ENCODE measurements at regions not wholly inside any gene's neighbourhood (a gene's known extent, or its start where the extent isn't known, plus 50 kb on each side); places are given as distances from the start of the nearest gene placed in this dataset.

- no TSS peak for BruUV-seq (replicated peaks)
- H3K27ac ChIP-seq (ENCODE audit: extremely low read length, insufficient read depth, low read length), result no peak overlapping the region
- H3K4me2 ChIP-seq (ENCODE audit: low read depth, low read length), result no peak overlapping the region
- in situ Hi-C loops (cut with HindIII; ENCODE audit: extremely low pct_ligation_motif_present, low pct_unique_long_range_greater_than_20kb), result no loop called here
- no peak overlapping the region for H3K9ac ChIP-seq (ENCODE audit: insufficient read depth, low read depth, low read length)
- no peaks in the 10 kb centered on the region for H3K4me1 ChIP-seq (ENCODE audit: insufficient read depth, low read length)
- no peaks in the 10 kb centered on the region; a peak in 1 of 5 replicates for H3K27me3 ChIP-seq (ENCODE audit: control insufficient read depth in 1 of 2, insufficient read depth in 2 of 2, low read length in 2 of 2)
- no peak for TF ChIP-seq SP2 (CRISPR knock-in tag; IDR thresholded peaks at IDR 0.05)
- ATAC-seq, result no peak
- no peak for DNase-seq (ENCODE audit: low spot score)
- no peak for FAIRE-seq
- no peak overlapping the region for H3K4me3 ChIP-seq (replicated peaks in 1 of 3; ENCODE audit: insufficient read depth in 1 of 3, low read depth in 2 of 3, low read length in 3 of 3)
- ChIA-PET POLR2A (no interaction called here), CTCF (ENCODE audit: low intra/inter-chr PET ratio, low total read pairs) (no interaction called here)
- no peaks in the 10 kb centered on the region for H3K36me3 ChIP-seq (replicated peaks in 1 of 2; ENCODE audit: control insufficient read depth in 1 of 2, insufficient read depth in 2 of 2, low read length in 2 of 2)
- H4K20me1 ChIP-seq (ENCODE audit: insufficient read depth, low read length), result no peaks in the 10 kb centered on the region
- no peaks in the 10 kb centered on the region for H3K79me2 ChIP-seq (ENCODE audit: insufficient read depth, low read length)
- H2AFZ ChIP-seq (ENCODE audit: low read length), result no peak overlapping the region
- H3K9me3 ChIP-seq (ENCODE audit: low read length), result no peaks in the 10 kb centered on the region
- intact Hi-C loops (cut with micrococcal nuclease; ENCODE audit: unreplicated experiment), result no loop called here
Observed at GRCh38 chr5:148928141-148928540, 101.7 kb downstream of the ADRB2 start.

GRCh38 chr5:148931453-148932057 is 105.1 kb downstream of the ADRB2 start:
- CTCF ChIA-PET (ENCODE audit: low intra/inter-chr PET ratio, low total read pairs), result no interaction called here
- H3K79me2 ChIP-seq (ENCODE audit: insufficient read depth, low read length), result no peaks in the 10 kb centered on the region
- no peak for TF ChIP-seq ARID2 (CRISPR knock-in tag; IDR thresholded peaks at IDR 0.05; ENCODE audit: borderline replicate concordance)
- TF ChIP-seq ZBTB3 (CRISPR knock-in tag; IDR thresholded peaks at IDR 0.05; ENCODE audit: borderline replicate concordance, low read depth), result no peak
- no peak for TF ChIP-seq ZNF503 (CRISPR knock-in tag; IDR thresholded peaks at IDR 0.05)
- TF ChIP-seq MTF1 (CRISPR knock-in tag; IDR thresholded peaks at IDR 0.05), result no peak
- TF ChIP-seq MTF2 (CRISPR knock-in tag; IDR thresholded peaks at IDR 0.05; ENCODE audit: borderline replicate concordance), result no peak
- TF ChIP-seq ZBTB34 (CRISPR knock-in tag; IDR thresholded peaks at IDR 0.05), result no peak
- no peak for TF ChIP-seq ZNF446 (CRISPR knock-in tag; IDR thresholded peaks at IDR 0.05)
- no peak for TF ChIP-seq ZSCAN20 (CRISPR knock-in tag; IDR thresholded peaks at IDR 0.05; ENCODE audit: borderline replicate concordance)
- TF ChIP-seq ZNF563 (CRISPR knock-in tag; IDR thresholded peaks at IDR 0.05), result no peak
- no peak for TF ChIP-seq MTA3 (CRISPR knock-in tag; IDR thresholded peaks at IDR 0.05)
- TF ChIP-seq HIVEP1 (CRISPR knock-in tag; IDR thresholded peaks at IDR 0.05), result no peak
- no peak for TF ChIP-seq HMG20B (CRISPR knock-in tag; conservative IDR thresholded peaks at IDR 0.05)
- TF ChIP-seq ZBTB37 (CRISPR knock-in tag; IDR thresholded peaks at IDR 0.05), result no peak

More at GRCh38 chr5:148931453-148932057, 105.1 kb downstream of the ADRB2 start:
- no peaks in the 10 kb centered on the region for H3K4me1 ChIP-seq (ENCODE audit: insufficient read depth, low read length)
- POLR2A ChIA-PET, result no interaction called here
- FAIRE-seq (no peak), DNase-seq (ENCODE audit: low spot score) (no peak), ATAC-seq (no peak)
- H3K4me2 ChIP-seq (ENCODE audit: low read depth, low read length), result no peak overlapping the region
- no peak overlapping the region for H2AFZ ChIP-seq (ENCODE audit: low read length)
- H3K9ac ChIP-seq (ENCODE audit: insufficient read depth, low read depth, low read length), result no peak overlapping the region
- H3K27ac ChIP-seq (ENCODE audit: extremely low read length, insufficient read depth, low read length), result no peak overlapping the region
- H3K4me3 ChIP-seq (replicated peaks in 1 of 3; ENCODE audit: insufficient read depth in 1 of 3, low read depth in 2 of 3, low read length in 3 of 3), result no peak overlapping the region
- no TSS peak for BruUV-seq (replicated peaks)
- no peaks in the 10 kb centered on the region; a peak in 1 of 5 replicates for H3K27me3 ChIP-seq (ENCODE audit: control insufficient read depth in 1 of 2, insufficient read depth in 2 of 2, low read length in 2 of 2)
- no peaks in the 10 kb centered on the region for H4K20me1 ChIP-seq (ENCODE audit: insufficient read depth, low read length)
- in situ Hi-C loops (cut with HindIII; ENCODE audit: extremely low pct_ligation_motif_present, low pct_unique_long_range_greater_than_20kb), result no loop called here
- intact Hi-C loops (cut with micrococcal nuclease; ENCODE audit: unreplicated experiment), result no loop called here
- H3K9me3 ChIP-seq (ENCODE audit: low read length), result no peaks in the 10 kb centered on the region
- H3K36me3 ChIP-seq (replicated peaks in 1 of 2; ENCODE audit: control insufficient read depth in 1 of 2, insufficient read depth in 2 of 2, low read length in 2 of 2), result no peaks in the 10 kb centered on the region

All from HepG2 (cell line).